KMS-11 (cell line): ENCODE measurements at regions not wholly inside any gene's neighbourhood (a gene's known extent, or its start where the extent isn't known, plus 50 kb on each side); places are given as distances from the start of the nearest gene placed in this dataset.

Source experiments
- H2AFZ ChIP-seq: fragments of 200-600 bp; sonication (generic); 2 replicates; pipeline ENCODE4 v1.6.1; 2016; ENCODE audit warnings: antibody characterized with exemption, mixed run types, low read depth
- H3K27ac ChIP-seq: fragments of 200-600 bp; sonication (generic); 2 replicates; pipeline ENCODE4 v1.6.1; 2016; ENCODE audit warnings: mild to moderate bottlenecking, mixed run types
- H3K27me3 ChIP-seq: fragments of 200-600 bp; sonication (generic); 2 replicates; pipeline ENCODE4 v1.6.1; 2017; ENCODE audit warnings: mild to moderate bottlenecking, low read depth, mixed run types, moderate library complexity; ENCODE audit not compliant: insufficient read depth
- H3K36me3 ChIP-seq: fragments of 200-600 bp; sonication (generic); 2 replicates; pipeline ENCODE4 v1.6.1; 2017; ENCODE audit warnings: mild to moderate bottlenecking, mixed run types; ENCODE audit not compliant: insufficient read depth
- H3K4me1 ChIP-seq: fragments of 200-600 bp; sonication (generic); 2 replicates; pipeline ENCODE4 v1.6.1; 2016; ENCODE audit warnings: mild to moderate bottlenecking, low read depth, mixed run types; ENCODE audit not compliant: poor library complexity, severe bottlenecking
- H3K4me2 ChIP-seq: fragments of 200-600 bp; sonication (generic); 2 replicates; pipeline ENCODE4 v1.7.0; 2016; ENCODE audit warnings: mild to moderate bottlenecking, mixed run types
- H3K4me3 ChIP-seq: fragments of 200-600 bp; sonication (generic); IDR thresholded peaks from 2 replicates; pipeline ENCODE4 v1.6.1; 2017; ENCODE audit warnings: low read depth, low read length, mixed read lengths; ENCODE audit not compliant: insufficient read depth
- H3K79me2 ChIP-seq: fragments of 200-600 bp; sonication (generic); 2 replicates; pipeline ENCODE4 v1.6.1; 2016; ENCODE audit warnings: low read depth, mixed run types; ENCODE audit not compliant: insufficient read depth
- H3K9ac ChIP-seq: fragments of 200-600 bp; sonication (generic); 2 replicates; pipeline ENCODE4 v1.6.1; 2016; ENCODE audit warnings: mild to moderate bottlenecking, mixed run types
- H4K20me1 ChIP-seq: fragments of 200-600 bp; sonication (generic); 2 replicates; pipeline ENCODE4 v1.6.1; 2016; ENCODE audit warnings: mild to moderate bottlenecking, mixed run types; ENCODE audit not compliant: insufficient read depth
- TF ChIP-seq, protein P1 (sequence below): fragments of 200-600 bp; sonication (generic); conservative IDR thresholded peaks from 2 replicates; pipeline ENCODE4 v1.6.1; 2017; ENCODE audit warnings: low read depth, mild to moderate bottlenecking, antibody characterized with exemption, low read length, moderate library complexity, mixed read lengths

DNA sequence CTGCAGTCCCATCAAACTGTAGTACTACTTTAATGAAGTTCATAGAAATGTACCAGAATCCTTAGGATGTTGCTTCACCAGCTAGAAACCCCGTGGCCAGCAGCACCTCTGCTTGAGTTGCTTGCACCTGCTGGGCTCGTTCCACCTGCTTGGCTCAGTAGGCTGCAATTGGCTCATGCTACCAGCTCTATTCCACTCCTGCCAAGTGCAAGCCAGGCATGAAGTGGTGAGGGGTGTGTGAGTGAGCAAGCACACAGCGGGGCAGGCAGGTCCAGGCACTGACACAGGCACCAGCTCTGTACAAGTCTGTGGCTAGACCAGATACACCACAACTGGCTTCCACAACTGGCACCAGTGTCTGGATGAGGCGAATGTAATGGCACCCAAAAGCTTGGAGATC lies 209.9 kb downstream of the AMY1C start:
- no peak overlapping the region for H2AFZ ChIP-seq
- no peak overlapping the region for H3K9ac ChIP-seq
- no peaks in the 10 kb centered on the region for H3K27me3 ChIP-seq
- TF ChIP-seq, protein P1, sequence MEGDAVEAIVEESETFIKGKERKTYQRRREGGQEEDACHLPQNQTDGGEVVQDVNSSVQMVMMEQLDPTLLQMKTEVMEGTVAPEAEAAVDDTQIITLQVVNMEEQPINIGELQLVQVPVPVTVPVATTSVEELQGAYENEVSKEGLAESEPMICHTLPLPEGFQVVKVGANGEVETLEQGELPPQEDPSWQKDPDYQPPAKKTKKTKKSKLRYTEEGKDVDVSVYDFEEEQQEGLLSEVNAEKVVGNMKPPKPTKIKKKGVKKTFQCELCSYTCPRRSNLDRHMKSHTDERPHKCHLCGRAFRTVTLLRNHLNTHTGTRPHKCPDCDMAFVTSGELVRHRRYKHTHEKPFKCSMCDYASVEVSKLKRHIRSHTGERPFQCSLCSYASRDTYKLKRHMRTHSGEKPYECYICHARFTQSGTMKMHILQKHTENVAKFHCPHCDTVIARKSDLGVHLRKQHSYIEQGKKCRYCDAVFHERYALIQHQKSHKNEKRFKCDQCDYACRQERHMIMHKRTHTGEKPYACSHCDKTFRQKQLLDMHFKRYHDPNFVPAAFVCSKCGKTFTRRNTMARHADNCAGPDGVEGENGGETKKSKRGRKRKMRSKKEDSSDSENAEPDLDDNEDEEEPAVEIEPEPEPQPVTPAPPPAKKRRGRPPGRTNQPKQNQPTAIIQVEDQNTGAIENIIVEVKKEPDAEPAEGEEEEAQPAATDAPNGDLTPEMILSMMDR = no peak
- H3K36me3 ChIP-seq = no peaks in the 10 kb centered on the region
- H3K27ac ChIP-seq = no peak overlapping the region
- no peaks in the 10 kb centered on the region for H4K20me1 ChIP-seq
- no peak overlapping the region for H3K4me2 ChIP-seq
- H3K4me3 ChIP-seq = no peak overlapping the region
- no peaks in the 10 kb centered on the region for H3K4me1 ChIP-seq
- no peaks in the 10 kb centered on the region for H3K79me2 ChIP-seq

DNA sequence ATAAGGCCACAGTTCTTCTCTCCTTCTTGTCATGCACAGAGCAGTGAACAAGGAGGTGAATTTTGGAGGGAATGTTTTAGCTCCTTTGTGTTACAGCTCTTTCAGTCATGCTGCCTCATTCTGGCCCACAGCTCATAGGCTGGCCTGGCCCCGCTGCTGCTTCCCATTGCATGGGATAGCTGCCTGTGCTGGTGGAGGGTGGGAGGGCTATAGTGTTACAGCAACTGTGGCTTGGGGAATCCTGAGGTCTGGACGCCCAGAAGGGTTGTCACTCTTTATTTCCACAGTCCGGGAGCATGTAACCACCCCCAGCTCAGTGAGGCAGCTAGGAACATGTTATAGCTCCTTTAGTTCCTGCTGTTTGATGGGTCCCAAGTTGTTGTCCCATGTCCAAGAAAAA lies 210.3 kb downstream of the AMY1C start:
- no peaks in the 10 kb centered on the region for H3K36me3 ChIP-seq
- H3K4me2 ChIP-seq = no peak overlapping the region
- no peaks in the 10 kb centered on the region for H3K27me3 ChIP-seq
- H3K27ac ChIP-seq = no peak overlapping the region
- H3K79me2 ChIP-seq = no peaks in the 10 kb centered on the region
- H4K20me1 ChIP-seq = no peaks in the 10 kb centered on the region
- TF ChIP-seq, protein P1 = no peak
- no peaks in the 10 kb centered on the region for H3K4me1 ChIP-seq
- no peak overlapping the region for H2AFZ ChIP-seq
- H3K9ac ChIP-seq = no peak overlapping the region
- no peak overlapping the region for H3K4me3 ChIP-seq

DNA sequence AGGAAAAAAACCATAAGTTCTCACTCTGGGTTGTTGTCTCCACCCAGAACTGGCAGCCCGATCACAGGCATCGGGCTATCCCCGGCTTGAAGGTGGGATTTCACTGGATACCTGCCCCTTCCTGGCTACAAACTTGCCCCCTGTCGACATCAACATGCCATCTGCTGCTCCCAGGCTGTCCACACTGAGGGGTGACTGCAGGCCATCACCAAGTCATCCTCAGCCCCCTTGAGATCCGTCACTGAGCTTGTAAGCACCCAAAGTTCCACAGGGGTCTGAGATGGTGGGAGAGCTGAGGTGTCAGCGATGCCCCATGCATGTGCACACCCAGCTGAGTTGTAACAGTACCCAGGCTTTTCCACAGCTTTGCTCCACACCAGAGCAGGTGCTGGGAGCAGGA lies 211.0 kb downstream of the AMY1C start:
- H3K9ac ChIP-seq = no peak overlapping the region
- H3K4me2 ChIP-seq = no peak overlapping the region
- no peaks in the 10 kb centered on the region for H3K27me3 ChIP-seq
- no peaks in the 10 kb centered on the region for H4K20me1 ChIP-seq
- no peak overlapping the region for H2AFZ ChIP-seq
- TF ChIP-seq, protein P1 = no peak
- H3K4me3 ChIP-seq = no peak overlapping the region
- H3K79me2 ChIP-seq = no peaks in the 10 kb centered on the region
- no peaks in the 10 kb centered on the region for H3K36me3 ChIP-seq
- H3K27ac ChIP-seq = no peak overlapping the region
- no peaks in the 10 kb centered on the region for H3K4me1 ChIP-seq

DNA sequence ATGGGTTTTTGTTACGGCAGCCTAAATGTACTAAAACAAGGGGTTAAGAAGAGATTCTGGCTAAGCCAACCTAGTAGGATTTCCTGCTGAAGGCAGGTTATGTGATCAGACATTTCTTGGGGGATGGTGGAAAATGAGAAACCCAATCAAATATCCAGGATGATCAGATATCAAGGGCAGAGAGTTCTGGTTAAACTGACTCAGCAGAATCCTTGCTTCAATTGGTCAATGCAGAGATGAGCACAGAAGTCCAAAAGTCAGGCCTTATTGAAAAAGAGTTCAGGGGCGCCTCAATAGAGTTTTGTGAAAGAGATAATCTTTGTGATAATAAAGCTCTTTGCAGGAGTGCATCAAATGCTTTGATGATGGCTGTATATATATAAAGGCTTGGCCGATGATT lies 237.1 kb downstream of the AMY1C start:
- Histone ChIP-seq H3K9ac (no peak overlapping the region), H3K27me3 (no peaks in the 10 kb centered on the region), H3K4me2 (no peak overlapping the region), H3K4me3 (no peak overlapping the region), H3K79me2 (no peaks in the 10 kb centered on the region), H3K36me3 (no peaks in the 10 kb centered on the region), H4K20me1 (no peaks in the 10 kb centered on the region), H2AFZ (no peak overlapping the region), H3K27ac (no peak overlapping the region), H3K4me1 (no peaks in the 10 kb centered on the region)
- TF ChIP-seq, protein P1 = no peak

DNA sequence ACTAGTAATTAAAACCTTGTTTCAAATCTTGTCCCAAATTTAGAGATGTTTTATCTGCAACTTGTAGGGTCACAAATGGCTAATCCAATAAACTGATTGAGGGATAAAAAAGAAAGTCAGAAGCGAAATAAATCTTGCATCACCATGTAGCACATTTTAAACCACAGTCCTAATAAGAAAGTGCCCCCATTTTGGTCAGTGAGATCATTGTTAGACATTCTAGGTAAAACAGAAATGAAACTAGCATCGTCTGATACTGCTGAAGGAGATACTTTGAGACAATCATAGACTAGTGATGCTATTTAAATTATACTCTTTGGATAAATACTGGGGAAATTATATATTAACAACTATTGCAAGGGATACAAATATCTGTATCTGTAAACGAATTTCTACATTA lies 247.9 kb downstream of the AMY1C start:
- H3K4me2 ChIP-seq = no peak overlapping the region
- TF ChIP-seq, protein P1 = no peak

More for the DNA sequence above, 247.9 kb downstream of the AMY1C start:
- Histone ChIP-seq H3K36me3 (no peaks in the 10 kb centered on the region), H4K20me1 (no peaks in the 10 kb centered on the region), H3K9ac (no peak overlapping the region), H2AFZ (no peak overlapping the region), H3K4me1 (no peaks in the 10 kb centered on the region), H3K79me2 (no peaks in the 10 kb centered on the region), H3K27me3 (no peaks in the 10 kb centered on the region), H3K4me3 (no peak overlapping the region), H3K27ac (no peak overlapping the region)
